ENCODE measurements at regions not wholly inside any gene's neighbourhood (a gene's known extent, or its start where the extent isn't known, plus 50 kb on each side); places are given as distances from the start of the nearest gene placed in this dataset.
"Not testable (repeated sequence)": the region's sequence is repeated elsewhere in the genome, so short reads cannot be mapped to it uniquely, and the experiment has no call there.

DNA sequence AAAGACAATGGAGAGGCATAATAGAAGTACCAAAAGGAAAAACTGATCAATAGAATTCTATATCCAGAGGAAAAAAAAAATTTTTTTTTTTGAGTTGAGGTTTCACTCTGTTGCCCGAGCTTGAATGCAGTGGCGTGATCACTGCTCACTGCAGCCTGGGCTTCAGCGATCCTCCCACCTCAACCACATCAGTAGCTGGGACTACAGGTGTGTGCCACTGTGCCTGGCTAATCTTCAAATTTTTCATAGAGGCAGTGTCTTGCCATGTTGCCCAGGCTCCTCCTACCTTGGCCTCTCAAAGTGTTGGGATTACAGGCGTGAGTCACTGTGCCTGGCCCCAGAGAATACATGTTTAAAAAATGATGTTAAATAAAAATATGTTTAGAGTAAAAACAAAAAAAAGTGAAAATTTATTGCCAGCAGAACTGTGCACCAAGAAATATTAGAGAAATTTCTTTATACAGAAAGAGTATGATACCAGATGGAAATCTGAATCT, 154.3 kb upstream of the ZBTB20 start:
- Histone ChIP-seq H3K4me3 (no peak overlapping the region), H3K9me3 (no peaks in the 10 kb centered on the region), H3K27me3 (no peaks in the 10 kb centered on the region), H3K4me1 (no peaks in the 10 kb centered on the region), H3K36me3 (no peaks in the 10 kb centered on the region), H3K27ac (no peak overlapping the region)
- intact Hi-C loops (cut with DNase I; ENCODE audit: low total_unique reads): no loop called here
- no peak for TF ChIP-seq POLR2A (IDR thresholded peaks at IDR 0.05)
- TF ChIP-seq EP300 (IDR thresholded peaks at IDR 0.05; ENCODE audit: low read depth): no peak
- TF ChIP-seq, protein P1, sequence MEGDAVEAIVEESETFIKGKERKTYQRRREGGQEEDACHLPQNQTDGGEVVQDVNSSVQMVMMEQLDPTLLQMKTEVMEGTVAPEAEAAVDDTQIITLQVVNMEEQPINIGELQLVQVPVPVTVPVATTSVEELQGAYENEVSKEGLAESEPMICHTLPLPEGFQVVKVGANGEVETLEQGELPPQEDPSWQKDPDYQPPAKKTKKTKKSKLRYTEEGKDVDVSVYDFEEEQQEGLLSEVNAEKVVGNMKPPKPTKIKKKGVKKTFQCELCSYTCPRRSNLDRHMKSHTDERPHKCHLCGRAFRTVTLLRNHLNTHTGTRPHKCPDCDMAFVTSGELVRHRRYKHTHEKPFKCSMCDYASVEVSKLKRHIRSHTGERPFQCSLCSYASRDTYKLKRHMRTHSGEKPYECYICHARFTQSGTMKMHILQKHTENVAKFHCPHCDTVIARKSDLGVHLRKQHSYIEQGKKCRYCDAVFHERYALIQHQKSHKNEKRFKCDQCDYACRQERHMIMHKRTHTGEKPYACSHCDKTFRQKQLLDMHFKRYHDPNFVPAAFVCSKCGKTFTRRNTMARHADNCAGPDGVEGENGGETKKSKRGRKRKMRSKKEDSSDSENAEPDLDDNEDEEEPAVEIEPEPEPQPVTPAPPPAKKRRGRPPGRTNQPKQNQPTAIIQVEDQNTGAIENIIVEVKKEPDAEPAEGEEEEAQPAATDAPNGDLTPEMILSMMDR (IDR thresholded peaks at IDR 0.05): no peak
- TF ChIP-seq POLR2AphosphoS5 (IDR thresholded peaks at IDR 0.05): no peak
- in situ Hi-C loops (cut with MboI; ENCODE audit: low pct_ligation_motif_present in 1 of 4, low pct_unique_long_range_greater_than_20kb in 1 of 4, low sequenced_read_pairs in 3 of 4): no loop called here
- DNase-seq: no peak
- 74 to 79% methylated on average over 4 of the region's 4 CpGs for WGBS, 2 donors (ENCODE audit: low coverage in 1 of 2)

GRCh38 chr3:115317953-115318352, 170.9 kb upstream of the ZBTB20 start:
- H3K27me3 ChIP-seq; H3K4me1 ChIP-seq; H3K27ac ChIP-seq; H3K9me3 ChIP-seq; H3K4me3 ChIP-seq; in situ Hi-C loops (cut with MboI; ENCODE audit: low pct_ligation_motif_present in 1 of 4, low pct_unique_long_range_greater_than_20kb in 1 of 4, low sequenced_read_pairs in 3 of 4); DNase-seq; intact Hi-C loops (cut with DNase I; ENCODE audit: low total_unique reads); H3K36me3 ChIP-seq: not testable (repeated sequence)
- 93% methylated on average over 19 of the region's 20 CpGs; no CpG with 5 or more reads in 1 of the 2 donors for WGBS, 2 donors (ENCODE audit: low coverage in 1 of 2)

DNA sequence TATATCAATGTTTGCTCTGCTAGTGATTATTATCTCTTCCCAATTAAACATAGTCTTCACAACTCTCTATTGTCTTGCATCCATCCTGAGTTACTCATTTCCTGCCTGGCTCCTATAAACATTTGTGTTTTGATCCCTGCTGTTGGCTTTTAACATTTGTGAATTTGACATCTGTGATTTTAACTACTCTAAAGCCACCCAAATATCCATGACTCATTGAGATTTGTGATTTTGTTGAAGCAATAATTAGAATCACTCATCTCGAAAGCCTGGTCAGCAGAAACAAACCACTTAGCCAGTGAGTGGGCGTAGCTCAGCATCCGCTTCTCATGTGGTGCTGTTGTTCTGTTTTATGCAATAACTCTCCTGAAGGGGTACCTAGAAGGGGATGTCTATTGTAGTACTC, 174.3 kb upstream of the ZBTB20 start:
- DNase-seq: no peak
- no peaks in the 10 kb centered on the region for H3K9me3 ChIP-seq
- no peaks in the 10 kb centered on the region for H3K27me3 ChIP-seq
- H3K4me3 ChIP-seq: no peak overlapping the region
- intact Hi-C loops (cut with DNase I; ENCODE audit: low total_unique reads) (no loop called here), in situ Hi-C loops (cut with MboI; ENCODE audit: low pct_ligation_motif_present in 1 of 4, low pct_unique_long_range_greater_than_20kb in 1 of 4, low sequenced_read_pairs in 3 of 4) (no loop called here)
- H3K4me1 ChIP-seq: no peaks in the 10 kb centered on the region
- 60 to 67% methylated on average over 3 of the region's 3 CpGs for WGBS, 2 donors (ENCODE audit: low coverage in 1 of 2)
- no peak for TF ChIP-seq POLR2AphosphoS5 (IDR thresholded peaks at IDR 0.05)
- no peak for TF ChIP-seq POLR2A (IDR thresholded peaks at IDR 0.05)
- no peak for TF ChIP-seq EP300 (IDR thresholded peaks at IDR 0.05; ENCODE audit: low read depth)
- no peak overlapping the region for H3K27ac ChIP-seq
- no peaks in the 10 kb centered on the region for H3K36me3 ChIP-seq

DNA sequence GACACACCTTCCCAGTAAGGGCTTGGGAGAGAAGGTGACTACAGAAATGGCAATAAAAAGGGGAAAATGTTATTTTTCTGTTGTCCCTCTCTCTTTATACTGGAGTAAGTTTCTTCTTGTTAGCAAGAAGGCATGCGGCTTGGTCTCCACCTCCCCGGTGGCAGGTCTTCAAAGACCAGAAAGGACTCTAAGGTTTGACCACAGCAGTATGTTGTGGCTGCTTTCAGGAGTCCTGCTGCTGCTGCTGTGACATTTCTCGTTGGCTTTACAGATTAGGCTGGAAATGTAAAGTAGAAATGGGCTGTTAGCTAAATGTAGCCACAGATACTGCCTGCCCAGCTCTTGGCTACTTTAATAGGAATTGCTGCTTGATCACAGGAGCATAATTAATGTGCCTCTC, 175.8 kb upstream of the ZBTB20 start:
- Histone ChIP-seq H3K4me1 (no peaks in the 10 kb centered on the region), H3K27ac (no peak overlapping the region), H3K4me3 (no peak overlapping the region), H3K9me3 (no peaks in the 10 kb centered on the region), H3K27me3 (no peaks in the 10 kb centered on the region), H3K36me3 (no peaks in the 10 kb centered on the region)
- in situ Hi-C loops (cut with MboI; ENCODE audit: low pct_ligation_motif_present in 1 of 4, low pct_unique_long_range_greater_than_20kb in 1 of 4, low sequenced_read_pairs in 3 of 4) (no loop called here), intact Hi-C loops (cut with DNase I; ENCODE audit: low total_unique reads) (no loop called here)
- 75 to 100% methylated on average over 1 to 3 of the region's 3 CpGs for WGBS, 2 donors (ENCODE audit: low coverage in 1 of 2)
- TF ChIP-seq, protein P1 (IDR thresholded peaks at IDR 0.05): no peak
- TF ChIP-seq POLR2A (IDR thresholded peaks at IDR 0.05): no peak
- TF ChIP-seq EP300 (IDR thresholded peaks at IDR 0.05; ENCODE audit: low read depth): no peak
- no peak for TF ChIP-seq POLR2AphosphoS5 (IDR thresholded peaks at IDR 0.05)
- DNase-seq: no peak

GRCh38 chr3:115323380-115323779, 176.3 kb upstream of the ZBTB20 start:
- DNase-seq: no peak
- H3K4me3 ChIP-seq: no peak overlapping the region
- H3K36me3 ChIP-seq: no peaks in the 10 kb centered on the region
- in situ Hi-C loops (cut with MboI; ENCODE audit: low pct_ligation_motif_present in 1 of 4, low pct_unique_long_range_greater_than_20kb in 1 of 4, low sequenced_read_pairs in 3 of 4): no loop called here
- intact Hi-C loops (cut with DNase I; ENCODE audit: low total_unique reads): no loop called here
- H3K27me3 ChIP-seq: no peaks in the 10 kb centered on the region
- WGBS, 2 donors (ENCODE audit: low coverage in 1 of 2): 68% methylated on average over 2 of the region's 2 CpGs
- H3K4me1 ChIP-seq: no peaks in the 10 kb centered on the region
- H3K27ac ChIP-seq: no peak overlapping the region
- TF ChIP-seq EP300 (IDR thresholded peaks at IDR 0.05; ENCODE audit: low read depth): no peak
- TF ChIP-seq POLR2AphosphoS5 (IDR thresholded peaks at IDR 0.05): no peak
- no peaks in the 10 kb centered on the region for H3K9me3 ChIP-seq

- no peaks in the 10 kb centered on the region for H3K4me1 ChIP-seq
- no peak for DNase-seq
- H3K9me3 ChIP-seq: no peaks in the 10 kb centered on the region
- H3K27me3 ChIP-seq: no peaks in the 10 kb centered on the region
- H3K4me3 ChIP-seq: no peak overlapping the region
- no peak overlapping the region for H3K27ac ChIP-seq
- WGBS, 2 donors (ENCODE audit: low coverage in 1 of 2): 19 to 45% methylated on average over 1 of the region's 1 CpG
- intact Hi-C loops (cut with DNase I; ENCODE audit: low total_unique reads): no loop called here
- no peaks in the 10 kb centered on the region for H3K36me3 ChIP-seq
- in situ Hi-C loops (cut with MboI; ENCODE audit: low pct_ligation_motif_present in 1 of 4, low pct_unique_long_range_greater_than_20kb in 1 of 4, low sequenced_read_pairs in 3 of 4): no loop called here
- TF ChIP-seq POLR2A (IDR thresholded peaks at IDR 0.05): no peak
Observed at GRCh38 chr3:115324056-115324455, 177.0 kb upstream of the ZBTB20 start.
